Activated T-helper 2 cell treated with anti-CD3 and anti-CD28 coated beads, Interferon-gamma antibody, Interleukin-2, Interleukin-4, amounts not matched to agents 10 μg/mL and 5 μg/mL and 100 μg/mL, durations not matched to agents 14 hours and 24 hours and 36 hours (primary cell): ENCODE measurements at regions not wholly inside any gene's neighbourhood (a gene's known extent, or its start where the extent isn't known, plus 50 kb on each side); places are given as distances from the start of the nearest gene placed in this dataset.

Experiments
- DNase-seq: peaks from one replicate; pipeline ENCODE4 v3.0.0; 2021; ENCODE audit warnings: low spot score
- H3K27ac Mint-ChIP-seq: one replicate; pipeline ENCODE4 v1.8.0; 2021; ENCODE audit warnings: mixed read lengths
- H3K27me3 Mint-ChIP-seq: one replicate; pipeline ENCODE4 v1.8.0; 2021; ENCODE audit warnings: low read depth, mixed read lengths
- H3K36me3 Mint-ChIP-seq: one replicate; pipeline ENCODE4 v1.8.0; 2021; ENCODE audit warnings: low read depth, mixed read lengths
- H3K4me1 Mint-ChIP-seq: one replicate; pipeline ENCODE4 v1.8.0; 2021; ENCODE audit warnings: low read depth, mixed read lengths
- H3K4me3 Mint-ChIP-seq: one replicate; pipeline ENCODE4 v1.8.0; 2021; ENCODE audit warnings: low read depth, mild to moderate bottlenecking, moderate library complexity, mixed read lengths
- H3K9me3 Mint-ChIP-seq: one replicate; pipeline ENCODE4 v1.8.0; 2021; ENCODE audit warnings: mixed read lengths
- intact Hi-C: fragments of 100-400 bp; cut with micrococcal nuclease; formaldehyde crosslinking; loops from one replicate; pipeline ENCODE4 v1.15.1; 2023

DNA sequence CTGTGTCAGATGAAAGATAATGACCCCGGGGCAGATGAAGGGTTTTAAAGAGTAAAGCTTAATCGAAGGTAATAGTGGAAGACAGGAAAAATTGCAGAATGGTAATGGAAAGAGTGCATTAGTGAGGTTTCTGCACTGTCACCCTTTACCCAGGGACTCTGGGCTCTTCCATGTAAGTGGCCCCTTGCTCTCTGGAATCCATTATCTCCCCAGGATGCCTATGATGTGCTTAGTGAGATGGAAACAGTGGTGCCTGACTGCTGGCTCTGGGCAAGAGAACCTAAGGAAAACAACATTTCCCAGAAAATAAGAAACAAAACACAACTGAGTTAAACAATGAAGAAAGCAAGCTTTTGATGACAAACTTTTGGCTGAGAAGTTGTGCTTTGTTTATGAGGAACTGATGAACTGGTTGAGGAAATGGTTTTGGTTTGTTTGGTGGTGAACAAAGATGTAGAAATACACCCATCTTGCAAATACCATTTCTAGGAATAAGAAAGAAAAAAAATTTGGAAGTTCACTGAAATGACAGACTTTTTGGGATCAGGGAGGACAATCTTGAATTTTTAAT, 119.9 kb upstream of the RASGRP1 start:
- intact Hi-C loops = loop anchor here (5.0 kb wide), 2 partner anchors 197 to 938 kb away; no protein-coding TSS in a partner anchor
- Mint-ChIP-seq H3K36me3 (no peaks in the 10 kb centered on the region), H3K9me3 (no peaks in the 10 kb centered on the region), H3K27ac (peak overlapping the region; percentile 89), H3K4me1 (peaks cover 75% of the 10 kb centered on the region), H3K4me3 (peak overlapping the region; percentile 17), H3K27me3 (no peaks in the 10 kb centered on the region)
- no peak for DNase-seq

DNA sequence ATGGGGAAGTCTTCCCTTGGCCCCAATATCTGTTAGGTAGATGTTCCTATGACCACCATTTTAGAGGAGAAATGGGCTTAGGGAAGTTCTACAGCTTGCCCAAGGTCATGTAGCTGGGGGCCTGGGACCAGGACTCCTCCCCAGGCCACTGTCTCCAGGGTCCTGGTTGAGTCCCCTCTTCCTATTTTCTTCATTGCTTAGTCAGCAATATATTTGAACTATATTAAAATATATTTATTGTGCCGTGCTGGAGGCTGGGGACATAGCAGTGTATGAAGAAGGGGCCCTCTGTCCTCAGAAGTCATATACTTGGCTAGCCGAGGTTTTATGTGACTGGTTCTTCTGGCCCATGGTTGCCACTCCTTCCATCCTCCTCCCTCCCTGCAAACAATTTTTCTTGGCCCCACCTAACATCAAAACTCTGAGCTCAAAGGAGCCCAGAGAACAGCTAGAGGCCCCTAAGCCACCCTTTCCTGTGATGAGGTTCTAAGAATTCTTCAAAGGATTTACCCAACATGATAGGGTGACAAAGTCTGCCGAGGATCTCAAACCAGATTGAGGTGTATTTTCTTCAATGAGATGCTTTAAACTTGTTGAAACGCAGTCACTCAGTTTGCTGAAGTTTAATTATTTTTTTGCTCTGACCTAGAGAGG, 121.2 kb upstream of the RASGRP1 start:
- Mint-ChIP-seq H3K9me3 (no peaks in the 10 kb centered on the region), H3K27me3 (no peaks in the 10 kb centered on the region), H3K4me1 (peaks cover 84% of the 10 kb centered on the region), H3K4me3 (peak overlapping the region; percentile 41), H3K27ac (peak overlapping the region; percentile 89), H3K36me3 (no peaks in the 10 kb centered on the region)
- peak; percentile 41 for DNase-seq
- intact Hi-C loops = loop anchor here (5.0 kb wide), 2 partner anchors 199 to 936 kb away; no protein-coding TSS in a partner anchor

DNA sequence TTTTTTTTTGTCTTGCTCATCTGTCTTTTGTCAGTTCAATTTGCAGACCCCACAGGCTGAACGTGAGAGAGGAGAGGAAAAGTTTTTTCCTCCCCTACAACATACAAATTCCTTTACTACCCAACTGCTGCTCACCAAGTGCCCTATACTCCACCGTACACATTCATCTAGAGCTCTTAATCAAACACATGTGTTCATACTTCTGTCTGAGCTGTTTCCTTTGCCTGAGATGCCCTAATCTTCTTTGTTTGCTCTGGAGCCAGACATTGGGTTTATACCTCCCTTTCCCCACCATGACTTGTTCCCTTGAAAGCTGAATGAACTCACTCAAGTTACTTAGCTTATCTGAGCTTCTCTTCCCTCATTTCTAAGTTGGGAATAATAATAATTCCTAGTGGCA, 122.7 kb upstream of the RASGRP1 start:
- DNase-seq = no peak
- Mint-ChIP-seq H3K4me3 (no peak overlapping the region), H3K36me3 (no peaks in the 10 kb centered on the region), H3K27me3 (no peaks in the 10 kb centered on the region), H3K4me1 (peaks cover 90% of the 10 kb centered on the region), H3K27ac (peak overlapping the region; percentile 85), H3K9me3 (no peaks in the 10 kb centered on the region)
- intact Hi-C loops = loop anchor here (5.0 kb wide), 2 partner anchors 200 to 935 kb away; no protein-coding TSS in a partner anchor

DNA sequence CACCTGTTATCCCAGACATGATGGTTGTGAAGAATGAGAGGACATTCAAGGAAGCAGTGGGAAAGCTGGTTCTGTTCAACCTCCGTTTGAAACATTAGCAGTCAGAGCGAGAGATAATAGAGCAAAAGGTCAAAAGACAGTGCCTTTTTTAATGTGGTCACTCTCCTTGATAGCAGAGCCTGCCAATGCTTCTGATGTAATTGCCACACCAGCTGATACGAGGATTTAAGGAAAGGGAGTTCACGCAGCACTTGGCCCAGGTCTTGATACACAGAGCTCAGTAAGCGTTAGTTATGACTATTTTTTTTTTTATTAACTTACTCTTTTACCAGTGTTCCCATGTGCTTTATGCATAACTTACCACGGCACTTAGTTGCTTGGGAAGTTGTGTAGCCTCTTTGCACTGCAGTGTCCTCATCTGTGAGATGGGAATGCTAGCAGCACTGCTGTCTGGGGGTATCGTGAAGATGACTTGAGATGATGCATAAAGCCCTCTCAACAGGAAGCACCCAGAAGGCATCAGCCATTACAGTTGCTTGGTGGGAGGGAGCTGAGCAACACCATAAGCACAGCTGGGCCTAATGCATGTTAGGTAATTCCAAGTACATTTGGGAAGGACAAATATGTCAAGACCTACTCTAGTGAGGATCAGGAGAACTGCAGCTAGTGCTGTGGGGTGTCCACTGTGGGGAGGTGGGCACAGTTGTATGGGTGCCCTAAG, 123.3 kb upstream of the RASGRP1 start:
- intact Hi-C loops = loop anchor here (1.0 to 5.0 kb wide), 6 partner anchors 18 to 934 kb away; no protein-coding TSS in a partner anchor
- Mint-ChIP-seq H3K4me1 (peaks cover 86% of the 10 kb centered on the region), H3K4me3 (peak overlapping the region; percentile 45), H3K9me3 (no peaks in the 10 kb centered on the region), H3K27me3 (no peaks in the 10 kb centered on the region), H3K36me3 (no peaks in the 10 kb centered on the region), H3K27ac (peak overlapping the region; percentile 85)
- DNase-seq = no peak

DNA sequence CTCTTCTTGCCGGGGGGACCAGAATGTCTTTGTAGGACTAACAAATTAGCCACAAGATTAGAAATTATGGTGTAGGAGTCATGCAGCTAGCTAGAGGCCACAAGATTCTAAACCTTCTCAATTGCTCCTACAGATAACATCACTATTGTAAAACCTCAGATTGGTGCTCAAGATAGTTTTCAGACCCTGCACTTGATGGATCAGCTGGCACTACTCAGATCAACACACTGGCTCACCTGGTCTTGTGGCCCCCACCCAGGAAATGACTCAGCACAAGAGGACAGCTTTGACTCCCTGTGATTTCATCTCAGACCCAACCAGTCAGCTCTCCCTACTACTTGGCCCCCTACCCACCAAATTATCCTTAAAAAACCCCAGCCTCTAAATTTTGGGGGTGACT, 124.1 kb upstream of the RASGRP1 start:
- peaks cover under 1% of the 10 kb centered on the region for H3K9me3 Mint-ChIP-seq
- peak; percentile 78 for DNase-seq

DNA sequence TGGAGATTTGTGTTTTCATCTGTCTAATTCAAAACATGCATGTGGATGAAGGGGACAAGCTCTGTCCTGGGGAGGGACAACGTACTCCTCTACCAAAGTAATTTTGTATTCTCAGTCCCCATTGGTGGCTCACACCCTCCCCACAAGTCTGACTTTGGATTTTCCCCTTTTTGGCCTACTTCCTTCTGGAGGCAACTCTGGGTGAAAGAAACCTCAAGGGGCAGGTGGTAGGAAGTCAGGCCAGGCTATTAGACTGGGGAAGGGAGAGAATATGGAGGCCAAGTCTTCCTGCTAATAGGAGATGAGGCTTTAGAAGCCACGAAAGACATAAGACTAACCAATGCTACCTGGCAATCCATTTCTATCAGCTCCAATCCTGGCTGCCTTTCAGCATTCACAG, 124.9 kb upstream of the RASGRP1 start:
- H3K4me1 Mint-ChIP-seq = peaks cover 77% of the 10 kb centered on the region
- H3K27me3 Mint-ChIP-seq = no peaks in the 10 kb centered on the region
- no peak for DNase-seq
- peak overlapping the region; percentile 85 for H3K27ac Mint-ChIP-seq
- H3K9me3 Mint-ChIP-seq = peaks cover 3% of the 10 kb centered on the region
- no peak overlapping the region for H3K4me3 Mint-ChIP-seq
- no peaks in the 10 kb centered on the region for H3K36me3 Mint-ChIP-seq
- intact Hi-C loops = loop anchor here (5.0 kb wide), 2 partner anchors 202 to 933 kb away; no protein-coding TSS in a partner anchor

More for the DNA sequence above, 124.1 kb upstream of the RASGRP1 start:
- intact Hi-C loops = loop anchor here (1.0 to 5.0 kb wide), 6 partner anchors 18 to 934 kb away; no protein-coding TSS in a partner anchor
- peaks cover 78% of the 10 kb centered on the region for H3K4me1 Mint-ChIP-seq
- no peaks in the 10 kb centered on the region for H3K27me3 Mint-ChIP-seq
- H3K36me3 Mint-ChIP-seq = no peaks in the 10 kb centered on the region
- H3K27ac Mint-ChIP-seq = peak overlapping the region; percentile 85
- peak overlapping the region; percentile 45 for H3K4me3 Mint-ChIP-seq

DNA sequence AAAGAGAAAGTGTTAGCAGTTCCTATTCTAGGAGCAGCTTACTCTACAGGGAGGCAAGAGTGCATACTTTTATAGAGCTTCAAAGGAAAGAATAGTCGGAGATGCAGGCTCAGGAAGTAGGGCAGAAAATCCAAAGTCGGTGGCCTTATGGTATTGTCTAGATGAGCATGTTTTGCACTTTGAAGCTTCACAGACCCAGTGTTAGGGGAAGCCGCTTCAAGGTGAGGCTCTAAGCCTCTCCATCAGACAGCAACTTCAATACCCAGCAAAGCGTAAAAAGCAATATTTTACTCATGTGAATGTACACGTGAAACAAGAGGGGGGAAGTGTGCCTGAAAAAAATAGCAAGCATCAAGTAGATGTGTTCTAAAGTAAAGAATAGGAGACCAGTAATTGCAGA, 125.6 kb upstream of the RASGRP1 start:
- Mint-ChIP-seq H3K27me3 (no peaks in the 10 kb centered on the region), H3K9me3 (peaks cover 3% of the 10 kb centered on the region), H3K4me1 (peaks cover 77% of the 10 kb centered on the region), H3K4me3 (no peak overlapping the region), H3K27ac (peak overlapping the region; percentile 13), H3K36me3 (no peaks in the 10 kb centered on the region)
- intact Hi-C loops = loop anchor here (1.0 to 10.0 kb wide), 2 partner anchors 216 to 615 kb away; no protein-coding TSS in a partner anchor
- no peak for DNase-seq

DNA sequence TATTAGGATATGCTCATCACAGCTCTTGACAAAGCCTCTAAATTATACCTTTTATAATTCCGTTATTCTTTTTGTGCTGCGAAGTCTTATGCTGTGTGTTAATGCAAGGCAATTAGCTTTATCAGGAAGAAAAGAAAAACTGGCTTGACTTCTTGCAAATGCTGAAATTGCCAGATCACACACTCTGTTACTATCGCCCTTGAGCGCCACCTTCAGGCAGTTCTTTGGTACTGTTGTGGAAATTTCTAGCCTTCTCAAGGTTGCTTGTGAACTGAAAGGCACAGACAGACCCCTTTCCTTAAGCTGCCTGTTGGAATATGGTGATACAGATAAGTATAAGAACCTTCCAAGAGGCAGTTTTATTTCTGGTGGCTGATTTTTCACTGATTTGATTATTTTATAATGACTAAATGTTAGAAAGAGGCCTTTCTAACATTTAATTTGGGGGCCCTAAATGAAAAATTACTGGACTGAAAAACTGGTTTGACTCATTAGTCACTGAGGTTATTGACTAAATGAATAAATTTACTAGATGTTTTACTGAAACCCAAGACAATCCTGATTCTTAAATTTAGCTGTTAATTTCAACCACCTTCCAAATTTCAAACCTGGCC, 126.2 kb upstream of the RASGRP1 start:
- DNase-seq = peak; percentile 75
- Mint-ChIP-seq H3K9me3 (peaks cover 3% of the 10 kb centered on the region), H3K27ac (peak overlapping the region; percentile 29), H3K4me1 (peaks cover 77% of the 10 kb centered on the region), H3K27me3 (no peaks in the 10 kb centered on the region), H3K36me3 (no peaks in the 10 kb centered on the region), H3K4me3 (no peak overlapping the region)
- intact Hi-C loops = loop anchor here (1.0 to 10.0 kb wide), 2 partner anchors 217 to 616 kb away; no protein-coding TSS in a partner anchor

DNA sequence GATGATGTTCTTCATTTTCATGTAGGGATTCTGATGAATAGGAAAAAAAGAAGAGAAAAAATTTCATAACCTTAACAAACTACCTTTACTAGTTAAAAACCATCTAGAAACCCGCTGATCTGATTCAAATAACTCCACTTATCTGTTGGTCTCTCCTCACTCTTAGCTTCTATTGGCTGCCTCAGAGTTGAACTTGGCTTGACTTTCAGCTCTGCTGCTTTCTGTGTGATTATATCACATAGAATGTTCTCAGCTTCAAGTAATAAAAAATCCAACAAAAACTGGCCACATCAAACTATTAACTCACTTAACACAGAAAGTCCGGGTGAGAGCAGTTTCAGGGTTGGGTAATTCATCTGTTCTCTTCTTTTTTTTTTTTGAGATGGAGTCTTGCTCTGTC, 126.8 kb upstream of the RASGRP1 start:
- intact Hi-C loops = loop anchor here (10.0 kb wide), 1 partner anchor 617 kb away; no protein-coding TSS in a partner anchor
- Mint-ChIP-seq H3K27me3 (no peaks in the 10 kb centered on the region), H3K36me3 (no peaks in the 10 kb centered on the region), H3K9me3 (peaks cover 3% of the 10 kb centered on the region), H3K4me1 (peaks cover 77% of the 10 kb centered on the region), H3K27ac (peak overlapping the region; percentile 29), H3K4me3 (no peak overlapping the region)
- no peak for DNase-seq

DNA sequence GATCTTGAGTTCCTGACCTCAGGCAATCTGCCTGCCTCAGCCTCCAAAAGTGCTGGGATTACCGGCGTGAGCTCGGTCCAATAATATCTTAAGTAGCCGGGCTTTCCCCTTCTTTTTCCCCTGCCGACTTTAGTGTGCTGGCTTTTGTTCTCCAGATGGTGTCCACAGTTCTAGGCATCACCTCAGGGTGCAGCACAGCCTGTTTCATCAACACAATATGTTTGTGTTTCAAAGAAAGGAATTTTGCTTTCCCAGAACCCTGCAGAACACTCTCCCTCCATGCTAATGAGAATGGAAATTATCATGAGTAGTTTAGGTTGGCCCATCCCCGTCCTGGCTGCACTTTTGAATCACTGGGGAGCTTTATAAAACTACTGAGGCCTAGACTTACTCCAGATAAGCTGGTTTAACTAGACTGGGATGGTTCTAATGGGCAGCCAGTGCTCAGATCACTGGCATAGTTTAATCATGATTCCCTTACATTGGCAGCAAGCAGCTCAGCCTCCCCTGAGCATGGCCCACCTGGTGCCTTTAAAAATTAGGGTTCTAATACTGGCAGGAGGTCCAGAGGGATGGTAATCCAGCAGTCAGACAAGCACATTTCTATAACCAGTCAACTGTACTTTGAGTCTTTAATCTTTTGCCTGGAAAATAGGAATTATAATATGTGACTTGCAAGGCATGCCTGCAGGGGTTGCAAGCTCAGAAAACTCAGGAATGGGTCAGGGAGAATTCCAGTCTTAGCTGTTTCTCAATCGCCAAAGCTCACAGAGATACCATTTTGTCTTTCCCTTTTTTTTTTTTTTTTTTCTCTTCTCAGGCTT, 127.6 kb upstream of the RASGRP1 start:
- DNase-seq = no peak
- H3K4me3 Mint-ChIP-seq = no peak overlapping the region
- H3K27me3 Mint-ChIP-seq = no peaks in the 10 kb centered on the region
- peaks cover 3% of the 10 kb centered on the region for H3K9me3 Mint-ChIP-seq
- H3K4me1 Mint-ChIP-seq = peaks cover 77% of the 10 kb centered on the region
- intact Hi-C loops = loop anchor here (10.0 kb wide), 1 partner anchor 617 kb away; no protein-coding TSS in a partner anchor
- no peaks in the 10 kb centered on the region for H3K36me3 Mint-ChIP-seq
- H3K27ac Mint-ChIP-seq = no peak overlapping the region

DNA sequence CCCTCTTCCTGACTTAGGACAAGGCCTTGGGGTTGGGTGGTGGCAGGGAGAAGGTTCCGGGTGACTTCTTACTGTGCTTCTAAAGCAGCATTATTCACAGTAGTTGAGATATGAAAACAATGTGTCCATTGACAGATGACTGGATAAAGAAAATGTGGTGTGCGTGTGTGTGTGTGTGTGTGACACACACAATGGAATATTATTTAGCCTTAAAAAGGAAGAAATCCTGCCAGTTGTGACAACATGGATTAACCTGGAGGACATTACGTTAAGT, 128.1 kb upstream of the RASGRP1 start:
- DNase-seq = no peak
- no peaks in the 10 kb centered on the region for H3K36me3 Mint-ChIP-seq
- H3K27ac Mint-ChIP-seq = no peak overlapping the region
- H3K4me3 Mint-ChIP-seq = no peak overlapping the region
- peaks cover 3% of the 10 kb centered on the region for H3K9me3 Mint-ChIP-seq
- H3K4me1 Mint-ChIP-seq = peaks cover 77% of the 10 kb centered on the region
- H3K27me3 Mint-ChIP-seq = no peaks in the 10 kb centered on the region
- intact Hi-C loops = loop anchor here (10.0 kb wide), 1 partner anchor 618 kb away; no protein-coding TSS in a partner anchor
